GM12878 (cell line): ENCODE measurements at regions not wholly inside any gene's neighbourhood (a gene's known extent, or its start where the extent isn't known, plus 50 kb on each side); places are given as distances from the start of the nearest gene placed in this dataset.

Experiments
- ATAC-seq: fragments of 200-7000 bp; cut with Tn5 transposase; 3 replicates; pipeline ENCODE4 v1.9.1; 2020; ENCODE audit warnings: mild to moderate bottlenecking, moderate library complexity
- BruUV-seq: library from RNA; stranded (reverse); fragments of 400-500 nt; replicated peaks from 2 replicates; lab custom pipeline; 2021; lab: Mats Ljungman, UMichigan
- CTCF ChIA-PET: fragments of 300-600 bp; sonication (Branson Sonifier 250); formaldehyde crosslinking; extraction: SDS; loops from one replicate; lab custom pipeline; 2021; ENCODE audit warnings: inconsistent platforms; lab: Yijun Ruan, JAX
- POLR2A ChIA-PET: fragments of 350-600 bp; formaldehyde crosslinking; extraction: SDS; loops from one replicate; lab custom pipeline; 2021; ENCODE audit warnings: inconsistent platforms; lab: Charles Lee
- RAD21 ChIA-PET: fragments of 300-600 bp; sonication (Branson Sonifier 250); formaldehyde crosslinking; loops from one replicate; lab custom pipeline; 2023; ENCODE audit warnings: antibody characterized with exemption; ENCODE audit not compliant: unreplicated experiment; lab: Charles Lee
- SMC1A ChIA-PET: fragments of 300-600 bp; sonication (Branson Sonifier 250); formaldehyde crosslinking; loops from one replicate; lab custom pipeline; 2023; ENCODE audit not compliant: unreplicated experiment, uncharacterized antibody; lab: Charles Lee
- DNase-seq: peaks from one replicate; pipeline ENCODE4 v3.0.0-alpha.2; 2011; ENCODE audit warnings: low read depth, low spot score
- FAIRE-seq: peaks from 3 replicates; lab custom pipeline; 2011; peaks lifted over from hg19 to GRCh38; lab: Jason Lieb, UNC
- H2AFZ ChIP-seq: 2 replicates; pipeline ENCODE4 v1.6.0; 2011; ENCODE audit warnings: low read depth, low read length, control low read depth; ENCODE audit not compliant: control insufficient read depth
- H3K27ac ChIP-seq: 2 replicates; pipeline ENCODE4 v1.5.1; 2011; ENCODE audit warnings: control low read depth; ENCODE audit not compliant: control insufficient read depth, insufficient read depth
- H3K27me3 ChIP-seq, 2 experiments: replicated peaks in 1 of 2; 2 replicates each; pipeline versions ENCODE4 v1.6.0 to v1.6.1; 2011; ENCODE audit warnings: low read length in 1 of 2; ENCODE audit not compliant: control insufficient read depth in 2 of 2, insufficient read depth in 2 of 2
- H3K36me3 ChIP-seq, 2 experiments: 2 replicates each; pipeline ENCODE4 v1.5.1; 2011; ENCODE audit warnings: low read length in 1 of 2; ENCODE audit not compliant: control insufficient read depth in 2 of 2, insufficient read depth in 2 of 2
- H3K4me1 ChIP-seq: 2 replicates; pipeline ENCODE4 v1.6.1; 2011; ENCODE audit warnings: mild to moderate bottlenecking, low read length, moderate library complexity, mixed read lengths; ENCODE audit not compliant: control insufficient read depth, insufficient read depth
- H3K4me2 ChIP-seq: 2 replicates; pipeline ENCODE4 v1.6.0; 2011; ENCODE audit warnings: control low read depth; ENCODE audit not compliant: control insufficient read depth, insufficient read depth
- H3K4me3 ChIP-seq: fragments of 200-600 bp; sonication (generic); 2 replicates; pipeline ENCODE4 v1.5.1; 2016
- H3K79me2 ChIP-seq: 2 replicates; pipeline ENCODE4 v1.6.0; 2011; ENCODE audit warnings: low read length; ENCODE audit not compliant: control insufficient read depth, insufficient read depth
- H3K9ac ChIP-seq: 2 replicates; pipeline ENCODE4 v1.8.0; 2011; ENCODE audit warnings: low read length, control low read depth, mixed read lengths; ENCODE audit not compliant: control insufficient read depth, insufficient read depth
- H3K9me3 ChIP-seq: replicated peaks from 3 replicates; pipeline ENCODE4 v1.5.1; 2011; ENCODE audit warnings: mild to moderate bottlenecking, low read length; ENCODE audit not compliant: control insufficient read depth, insufficient read depth
- H4K20me1 ChIP-seq: 2 replicates; pipeline ENCODE4 v1.6.0; 2011; ENCODE audit not compliant: control insufficient read depth, insufficient read depth
- CREM ChIP-seq: IDR thresholded peaks from 2 replicates; pipeline ENCODE4 v1.6.1; 2014; ENCODE audit warnings: antibody characterized with exemption, low read depth
- MTA3 ChIP-seq: IDR thresholded peaks from 2 replicates; pipeline ENCODE4 v1.6.1; 2012; ENCODE audit warnings: low read length, inconsistent platforms, borderline replicate concordance
- SMC3 ChIP-seq: IDR thresholded peaks from 2 replicates; pipeline ENCODE4 v1.6.1; 2011; ENCODE audit warnings: low read length, improper control_type of control experiment, borderline replicate concordance
- ZNF24 ChIP-seq: fragments of 450-650 bp; IDR thresholded peaks from 2 replicates; pipeline ENCODE4 v1.6.1; 2017; ENCODE audit warnings: antibody characterized with exemption, mild to moderate bottlenecking
- ZNF687 ChIP-seq: fragments of 450-650 bp; IDR thresholded peaks from 2 replicates; pipeline ENCODE4 v1.6.1; 2017; ENCODE audit warnings: mild to moderate bottlenecking, moderate library complexity
- WGBS: methylation state at CpG from one replicate; pipeline ENCODE4 v1.1.6; 2016; ENCODE audit warnings: low lambda C conversion rate; ENCODE audit not compliant: insufficient replicate concordance, insufficient coverage; ENCODE audit errors: missing lambda C conversion rate; 5-methylcytosine and 5-hydroxymethylcytosine counted together
- in situ Hi-C: fragments of 300-500 bp; cut with MboI; formaldehyde crosslinking; loops from 9 replicates; pipeline ENCODE4 v1.14.3; 2018; ENCODE audit warnings: mixed read lengths
- intact Hi-C: fragments of 100-400 bp; cut with micrococcal nuclease; formaldehyde crosslinking; loops from one replicate; pipeline ENCODE4 v1.14.2; 2022; ENCODE audit not compliant: unreplicated experiment

- ChIA-PET CTCF (no interaction called here), RAD21 (no interaction called here), POLR2A (no interaction called here)
- ATAC-seq (no peak), FAIRE-seq (no peak)
- in situ Hi-C loops (no loop called here), intact Hi-C loops (no loop called here)
- Histone ChIP-seq H3K36me3 (no peaks in the 10 kb centered on the region), H3K27me3 (no peaks in the 10 kb centered on the region), H3K4me2 (no peak overlapping the region), H3K4me1 (no peaks in the 10 kb centered on the region), H3K9ac (no peak overlapping the region), H2AFZ (no peak overlapping the region), H4K20me1 (no peaks in the 10 kb centered on the region; the same call in 1 of the 2 replicates)
- no TSS peak for BruUV-seq
- TF ChIP-seq MTA3 (no peak), CREM (no peak), SMC3 (no peak), ZNF24 (no peak), ZNF687 (no peak)
- TF ChIP-seq, all 136 proteins: peak for 0
- Histone ChIP-seq H3K79me2 (no peaks in the 10 kb centered on the region), H3K4me3 (no peak overlapping the region), H3K9me3 (no peaks in the 10 kb centered on the region), H3K27ac (no peak overlapping the region)
- 0% methylated on average over 1 of the region's 1 CpG for WGBS
- no peak for DNase-seq
- SMC1A ChIA-PET = no interaction called here
Observed at GRCh38 chr1:60731321-60731720, 351.0 kb upstream of the NFIA start.
